GM21528 (cell line): ENCODE measurements at regions not wholly inside any gene's neighbourhood (a gene's known extent, or its start where the extent isn't known, plus 50 kb on each side); places are given as distances from the start of the nearest gene placed in this dataset.

Source experiments
- ATAC-seq: cut with Tn5 transposase; IDR thresholded peaks from one replicate; pipeline ENCODE4 v1.9.1; 2021; ENCODE audit warnings: mild to moderate bottlenecking, moderate library complexity; ENCODE audit not compliant: unreplicated experiment, low FRiP score

DNA sequence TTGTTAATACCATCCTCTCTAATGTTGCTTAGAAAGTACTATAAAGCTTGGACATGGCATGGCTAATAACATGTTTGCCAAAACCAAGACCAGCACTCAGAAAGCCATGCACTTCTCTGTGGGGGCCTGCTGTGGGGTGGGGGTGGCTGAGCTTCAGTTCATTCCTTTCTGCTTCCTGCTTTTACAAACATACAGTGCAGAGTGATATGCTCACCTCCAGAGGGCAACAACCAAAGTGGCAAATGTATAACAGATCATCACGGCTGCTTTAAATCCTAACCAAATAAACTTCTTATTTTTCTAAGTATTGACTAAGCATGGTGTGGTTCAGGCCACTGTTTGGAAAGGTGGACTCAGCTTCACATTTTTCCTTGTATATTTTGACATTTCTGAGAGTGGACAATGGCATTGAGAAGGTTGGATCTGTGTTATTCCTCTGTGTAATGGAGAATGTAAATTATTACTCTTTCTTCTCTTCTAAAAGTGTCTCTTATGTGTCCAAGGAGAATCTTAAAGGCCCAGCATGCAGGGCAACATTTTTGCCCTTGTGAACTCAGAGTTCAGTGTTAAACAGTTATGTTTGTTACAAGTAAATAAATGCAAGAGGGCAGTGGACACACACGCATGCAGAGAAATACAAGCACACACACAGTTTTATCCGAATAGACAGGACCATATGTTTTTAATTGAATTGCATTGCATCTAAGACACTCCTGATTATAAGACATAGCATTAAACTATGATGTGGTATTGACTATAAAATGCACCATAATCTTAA is 186.1 kb downstream of the HERPUD2 start:
- ATAC-seq, result no peak

DNA sequence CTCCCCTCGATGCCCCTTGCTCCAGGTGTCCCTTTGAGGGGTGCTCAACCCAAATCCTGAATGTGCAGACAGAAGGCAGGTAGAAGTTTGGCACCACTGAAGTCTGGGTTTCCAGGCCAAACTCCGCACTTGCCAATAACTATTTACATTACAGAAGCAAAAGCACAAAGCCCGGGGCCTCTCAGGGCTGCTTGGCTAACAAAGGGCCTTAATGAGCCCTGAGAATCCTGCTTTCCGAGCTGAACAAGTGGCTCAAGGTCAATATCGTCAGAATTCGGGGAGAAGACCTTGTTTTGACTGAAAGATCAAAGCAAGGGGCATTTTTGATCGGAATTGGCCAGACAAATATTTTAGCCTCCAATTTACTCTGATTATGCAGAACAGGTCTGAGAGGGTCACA is 189.9 kb downstream of the HERPUD2 start:
- ATAC-seq, result no peak

- ATAC-seq, result no peak
These were observed 190.6 kb downstream of the HERPUD2 start for GRCh38 chr7:35504365-35504764.

- ATAC-seq, result no peak
These were observed 193.3 kb downstream of the HERPUD2 start for GRCh38 chr7:35501681-35502080.

GRCh38 chr7:35499226-35499625 is 195.7 kb downstream of the HERPUD2 start:
- no peak for ATAC-seq

GRCh38 chr7:35498416-35498815 is 196.5 kb downstream of the HERPUD2 start:
- ATAC-seq, result no peak

- ATAC-seq, result no peak
These were observed 199.1 kb downstream of the HERPUD2 start for GRCh38 chr7:35495844-35496243.

- no peak for ATAC-seq
These were observed 199.6 kb downstream of the HERPUD2 start for GRCh38 chr7:35495377-35495776.

GRCh38 chr7:35494407-35494806 is 200.5 kb downstream of the HERPUD2 start:
- no peak for ATAC-seq

- ATAC-seq, result no peak
These were observed 202.3 kb downstream of the HERPUD2 start for GRCh38 chr7:35492451-35493175.

DNA sequence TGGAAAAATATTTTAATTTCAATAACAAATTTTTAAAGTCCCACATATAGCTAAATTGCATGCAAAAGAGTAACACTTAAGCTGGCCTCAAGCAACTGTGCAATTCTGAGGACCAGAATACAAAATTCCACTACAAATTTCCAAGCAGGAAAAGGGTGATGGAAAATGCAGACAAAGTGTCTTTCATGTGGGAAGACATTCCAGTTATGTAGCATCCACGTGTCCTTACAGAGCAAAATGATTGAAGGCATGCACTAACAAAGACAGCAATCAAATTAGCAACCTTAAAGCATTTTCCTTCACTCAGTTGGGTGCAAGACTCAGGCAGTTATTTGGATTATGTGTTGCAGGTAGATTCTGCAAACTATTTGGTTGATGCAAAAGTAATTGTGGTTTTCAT is 203.7 kb downstream of the HERPUD2 start:
- ATAC-seq, result no peak

DNA sequence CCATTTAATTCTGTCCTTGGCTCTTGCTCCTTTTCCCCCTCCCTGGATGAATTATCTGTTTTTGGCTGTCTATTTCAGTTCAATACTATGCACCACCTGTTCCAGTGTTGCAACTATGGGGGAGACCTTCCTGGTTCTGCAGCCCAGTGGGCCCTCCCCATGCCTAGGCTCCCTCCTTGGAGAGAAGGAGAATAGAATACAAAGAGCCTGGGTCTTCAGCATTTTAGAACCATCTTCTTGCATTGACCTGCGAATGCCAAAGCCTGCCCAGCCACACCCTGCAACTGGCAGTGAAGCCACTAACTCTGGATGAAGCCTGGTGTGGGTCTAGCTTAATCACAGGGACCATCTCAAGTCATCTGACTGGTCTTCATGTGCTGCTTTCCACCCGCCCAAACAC is 207.1 kb downstream of the HERPUD2 start:
- no peak for ATAC-seq

- ATAC-seq, result no peak
These were observed 207.5 kb downstream of the HERPUD2 start for GRCh38 chr7:35487402-35487801.

- no peak for ATAC-seq
These were observed 209.5 kb downstream of the HERPUD2 start for GRCh38 chr7:35485436-35485835.

- ATAC-seq, result no peak
These were observed 211.4 kb downstream of the HERPUD2 start for GRCh38 chr7:35483568-35483967.

DNA sequence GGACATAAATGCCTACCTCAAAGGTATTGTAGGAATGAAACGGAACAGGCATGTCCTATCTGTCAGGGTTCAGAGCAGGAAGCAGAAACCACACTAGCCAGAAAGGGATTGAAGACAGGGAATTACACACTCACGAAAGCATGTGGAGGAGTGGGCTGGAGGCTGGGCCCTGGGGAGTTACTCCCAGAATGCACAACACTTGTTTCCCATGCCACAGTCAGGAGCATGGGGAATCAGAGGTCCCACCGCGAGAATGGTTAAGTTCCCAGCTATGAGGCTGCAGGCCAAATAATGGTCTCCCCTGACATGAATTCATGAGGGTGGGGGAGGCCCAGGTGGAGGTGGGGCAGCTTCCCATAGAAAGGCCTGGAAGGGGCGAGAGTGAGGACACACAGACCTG is 212.7 kb downstream of the HERPUD2 start:
- no peak for ATAC-seq

DNA sequence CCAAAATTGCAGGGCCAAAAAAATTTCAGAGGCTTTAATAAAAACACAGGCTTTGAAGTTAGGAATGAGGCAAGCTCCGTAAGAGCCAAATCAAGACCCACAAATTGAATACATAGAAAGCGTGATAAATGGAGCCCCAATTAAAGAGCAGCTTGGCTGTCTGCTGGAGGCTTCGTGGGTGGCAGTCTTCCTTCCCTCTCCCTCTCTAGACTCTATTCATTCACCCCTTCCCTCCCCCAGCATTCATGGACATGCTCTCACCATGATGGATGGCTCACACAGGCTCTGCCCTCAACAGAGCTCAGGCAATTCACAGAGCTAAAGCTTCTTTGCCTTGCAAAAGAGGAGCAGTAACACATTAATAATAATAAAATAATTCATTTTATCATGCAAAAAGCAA is 214.1 kb downstream of the HERPUD2 start:
- ATAC-seq, result no peak

DNA sequence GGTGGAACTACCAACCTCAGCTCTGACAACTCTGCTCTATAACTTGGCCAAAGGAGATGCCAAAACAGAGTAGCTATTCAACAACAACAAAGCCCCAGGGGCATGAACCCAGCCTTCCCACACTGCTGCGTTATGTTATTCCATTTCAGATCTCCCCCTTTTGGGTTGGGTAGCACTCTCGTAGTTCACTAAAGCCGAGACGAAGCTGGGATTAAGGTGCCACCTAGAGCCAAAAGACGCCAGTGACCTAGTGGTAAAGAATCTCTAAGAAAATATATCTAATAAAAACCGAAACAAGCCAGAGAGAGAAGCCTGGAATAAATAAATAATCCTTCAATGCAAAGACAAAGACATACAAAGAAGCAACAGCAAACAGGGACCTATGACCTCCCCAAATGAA is 217.3 kb downstream of the HERPUD2 start:
- no peak for ATAC-seq

DNA sequence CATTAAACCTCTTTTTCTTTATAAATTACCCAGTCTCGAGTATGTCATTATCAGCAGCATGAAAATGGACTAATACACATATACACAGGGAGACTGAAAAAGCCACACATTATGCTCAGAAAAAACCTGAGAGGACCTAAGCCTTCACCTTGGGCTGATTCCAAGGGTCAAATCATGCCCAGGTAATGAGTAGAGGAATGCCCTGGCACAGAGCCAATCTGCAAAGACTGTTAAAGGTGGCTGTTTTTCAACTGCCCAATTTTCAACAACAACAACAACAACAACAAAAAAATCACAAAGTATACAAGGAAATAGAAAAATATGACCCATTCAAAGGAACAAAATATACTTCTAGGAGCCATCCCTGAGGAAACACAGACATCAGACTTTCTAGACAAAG is 220.2 kb upstream of the TBX20 start:
- no peak for ATAC-seq

DNA sequence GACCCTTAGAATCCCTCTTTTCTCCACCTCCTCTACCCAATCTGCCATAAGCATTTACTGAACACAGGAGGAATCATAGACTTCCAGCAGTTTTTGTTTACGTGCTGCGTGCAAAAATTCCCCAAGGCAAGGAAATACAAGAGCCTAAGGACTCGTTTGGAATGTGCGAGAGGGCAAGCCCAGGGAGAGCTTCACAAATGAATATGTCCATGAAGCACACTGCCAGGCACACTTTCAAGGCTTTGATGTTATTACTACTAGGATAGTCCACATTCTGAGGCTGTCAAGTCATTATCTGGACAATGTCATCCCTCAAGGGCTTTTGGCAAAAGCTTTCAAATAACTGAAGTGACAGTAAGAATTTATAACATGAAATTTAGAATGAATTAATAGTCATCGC is 214.7 kb upstream of the TBX20 start:
- no peak for ATAC-seq

DNA sequence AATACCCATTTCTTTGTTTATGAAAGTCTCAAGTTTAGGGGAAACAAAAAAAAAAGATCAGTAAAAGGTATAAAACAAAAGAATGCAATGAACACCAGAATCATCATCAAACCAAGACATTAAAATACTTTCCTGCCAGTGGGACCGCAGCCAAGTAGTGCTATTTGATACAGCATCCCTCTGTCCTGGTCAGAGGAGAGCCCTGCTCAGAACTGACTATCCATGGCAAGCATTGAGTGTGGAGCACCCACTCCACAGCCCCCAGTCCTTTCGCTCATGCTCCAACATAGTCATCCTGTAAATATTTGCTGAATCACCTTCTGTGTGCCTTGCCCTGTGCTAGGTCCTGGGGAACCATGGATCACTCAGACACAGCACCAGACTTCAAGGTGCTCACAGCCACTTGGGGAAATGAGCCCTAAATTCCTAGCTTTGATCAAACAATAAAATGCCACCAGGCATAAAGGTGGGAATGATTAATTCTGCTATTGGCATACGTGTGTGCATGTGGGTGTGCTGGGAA is 213.6 kb upstream of the TBX20 start:
- ATAC-seq, result no peak

DNA sequence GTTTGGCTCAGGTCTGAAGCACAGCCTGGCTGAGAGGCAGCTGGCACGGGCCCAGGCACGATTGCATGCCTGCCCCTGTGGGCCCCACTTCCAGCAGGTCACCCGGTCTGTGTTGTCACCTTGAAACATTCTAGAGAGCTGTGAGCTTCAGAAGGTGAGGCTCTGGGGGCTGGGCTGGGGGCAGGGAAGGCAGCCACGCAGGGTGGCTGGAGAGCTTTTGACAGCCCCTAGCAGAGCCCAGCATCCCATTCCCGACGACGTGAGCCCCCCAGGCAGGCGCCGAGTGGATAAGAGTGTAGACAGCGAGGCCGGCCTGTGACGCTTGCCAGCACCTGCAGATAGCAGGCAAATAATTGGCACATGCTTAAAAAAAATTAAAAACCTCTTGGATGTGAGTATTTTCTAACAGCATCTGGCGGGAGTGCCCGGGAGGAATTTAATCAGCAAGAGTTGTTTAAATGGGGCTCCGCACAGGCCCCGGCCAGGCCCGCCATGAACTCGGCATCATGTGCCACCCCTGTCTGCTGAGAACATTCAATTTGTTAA is 212.0 kb upstream of the TBX20 start:
- no peak for ATAC-seq
